Activated CD4-positive, alpha-beta T cell treated with anti-CD3 and anti-CD28 coated beads, Interleukin-2, amount 50 U/mL, for 16 hours (primary cell): ENCODE measurements at regions not wholly inside any gene's neighbourhood (a gene's known extent, or its start where the extent isn't known, plus 50 kb on each side); places are given as distances from the start of the nearest gene placed in this dataset.

Experiments used
- DNase-seq: peaks from one replicate; pipeline ENCODE4 v3.0.0-alpha.2; 2020

DNA sequence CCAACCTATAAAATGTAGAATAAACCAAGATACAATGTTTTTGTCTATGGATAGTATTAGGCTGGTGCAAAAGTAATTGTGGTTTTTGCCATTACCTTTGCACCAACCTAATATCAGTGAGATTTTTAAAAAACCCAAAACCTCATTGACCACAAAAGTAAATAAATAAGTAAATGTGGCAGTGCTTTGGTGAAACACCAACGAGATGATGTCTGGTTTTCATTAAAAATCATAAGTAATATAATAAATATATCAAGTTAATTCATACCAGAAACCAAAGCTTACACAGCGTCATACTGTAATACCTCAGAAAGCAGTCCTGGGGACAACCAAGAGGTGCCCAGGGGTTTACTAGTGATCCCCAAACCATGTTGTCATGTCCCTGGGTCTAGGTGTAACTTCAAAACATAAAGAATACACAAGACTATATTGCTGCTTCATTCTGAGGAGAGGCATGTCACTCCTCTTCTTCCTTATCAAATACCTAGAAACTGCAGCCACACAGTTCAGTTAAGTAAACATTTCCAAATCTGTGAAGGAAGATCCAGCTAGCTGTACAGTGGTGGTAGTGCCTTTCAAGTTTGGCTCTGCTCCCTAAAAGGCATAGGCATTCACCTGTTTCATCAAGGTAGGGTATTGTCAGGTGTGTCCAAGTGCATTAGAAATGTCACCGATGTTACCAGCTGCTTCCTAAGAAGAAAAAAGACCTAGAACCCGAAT lies 51.6 kb upstream of the ZC3H11B start:
- no peak for DNase-seq
